GM19324 (cell line): ENCODE measurements at regions not wholly inside any gene's neighbourhood (a gene's known extent, or its start where the extent isn't known, plus 50 kb on each side); places are given as distances from the start of the nearest gene placed in this dataset.

Experiments
- ATAC-seq: cut with Tn5 transposase; IDR thresholded peaks from one replicate; pipeline ENCODE4 v1.9.1; 2021; ENCODE audit warnings: mild to moderate bottlenecking, moderate library complexity; ENCODE audit not compliant: unreplicated experiment, low FRiP score

- no peak for ATAC-seq
Measured at GRCh38 chr2:129273266-129274037, 706.0 kb upstream of the RAB6C start.

- no peak for ATAC-seq
Measured at GRCh38 chr2:129274038-129274415, 705.4 kb upstream of the RAB6C start.

GRCh38 chr2:129274918-129275317 lies 704.5 kb upstream of the RAB6C start:
- no peak for ATAC-seq

- no peak for ATAC-seq
Measured at GRCh38 chr2:129275706-129276105, 703.8 kb upstream of the RAB6C start.

DNA sequence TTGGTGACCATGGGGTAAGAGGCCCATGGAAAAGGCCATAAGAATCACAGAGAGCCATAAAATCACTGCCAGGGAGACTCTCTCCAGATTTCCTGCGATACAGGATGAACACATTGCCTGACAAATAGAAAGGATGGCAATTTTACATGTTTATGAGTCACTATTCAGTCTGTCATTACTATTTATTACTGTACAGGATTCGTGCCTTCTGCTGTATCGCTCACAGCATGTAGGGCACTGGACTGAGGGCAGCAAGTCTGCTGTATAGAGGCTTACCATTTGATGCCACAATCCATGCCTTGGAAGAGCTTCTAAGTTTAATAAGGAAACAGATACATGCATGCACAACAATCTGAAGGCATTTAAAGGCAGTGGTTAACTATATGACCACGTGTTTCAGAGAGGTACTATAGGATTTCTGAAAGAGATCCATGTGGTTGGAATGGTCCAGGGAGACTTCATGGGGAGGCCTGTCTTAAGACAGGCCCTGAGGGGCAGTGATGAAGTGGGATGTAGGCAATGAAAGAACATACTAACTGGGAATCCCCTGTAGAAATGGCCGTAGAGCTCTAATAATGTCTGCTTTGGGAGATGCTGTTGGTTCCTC lies 702.4 kb upstream of the RAB6C start:
- ATAC-seq = no peak

DNA sequence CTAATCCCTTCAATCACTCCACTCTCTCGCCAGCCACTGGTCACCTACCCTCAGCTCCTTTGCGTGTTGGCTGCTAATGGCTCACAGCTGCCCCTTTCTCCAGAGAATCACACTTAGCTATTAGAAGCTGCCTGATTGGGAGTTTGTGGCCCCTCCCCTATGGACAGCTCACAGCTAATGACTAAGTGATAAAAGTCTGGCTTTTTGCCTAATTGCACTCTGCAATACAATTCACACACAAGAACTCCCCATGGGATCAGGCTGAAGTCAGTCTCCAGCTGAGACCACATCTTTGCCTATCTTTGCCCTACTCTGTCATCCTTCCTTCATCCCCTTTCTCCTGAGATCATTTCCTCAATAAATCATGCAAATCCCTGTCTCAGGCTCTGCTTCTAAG lies 701.9 kb upstream of the RAB6C start:
- ATAC-seq = no peak

DNA sequence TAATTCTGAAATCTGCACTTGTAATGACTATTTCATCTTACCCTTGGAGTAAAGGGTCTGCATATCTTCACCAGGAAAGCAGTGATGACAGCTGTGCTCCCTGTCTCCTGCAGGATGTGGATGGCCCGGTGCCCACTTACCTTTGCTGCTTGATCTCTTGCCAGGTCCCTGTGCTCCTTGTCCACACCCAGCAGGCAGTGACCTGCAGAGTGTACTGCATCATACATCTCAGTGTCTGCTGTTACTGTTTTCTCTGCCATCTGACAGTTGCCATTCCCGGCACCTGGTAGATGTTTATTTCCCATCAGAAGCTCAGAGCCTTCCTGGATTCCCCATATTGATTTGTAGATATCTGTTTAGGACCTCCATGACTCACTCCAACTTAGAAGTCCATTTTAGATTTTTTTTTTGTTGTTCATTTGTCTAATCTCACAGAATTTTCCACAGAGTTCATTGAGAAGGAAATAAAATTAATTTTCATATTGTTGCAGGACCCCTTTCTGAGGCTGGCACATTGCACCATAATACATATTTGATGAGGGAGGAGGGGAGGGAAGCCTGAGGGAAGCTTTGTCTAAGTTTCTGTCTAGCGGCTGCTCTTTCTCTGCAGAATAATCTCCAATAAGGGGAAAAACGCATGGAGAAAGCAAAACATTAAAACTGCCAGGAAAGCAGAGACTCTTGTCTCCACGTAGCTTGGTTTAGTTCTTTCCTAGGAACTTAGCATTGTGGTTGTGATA lies 697.5 kb upstream of the RAB6C start:
- ATAC-seq = no peak

- ATAC-seq = no peak
Measured at GRCh38 chr2:129285012-129285411, 694.5 kb upstream of the RAB6C start.

- ATAC-seq = no peak
Measured at GRCh38 chr2:129293326-129293725, 686.1 kb upstream of the RAB6C start.

DNA sequence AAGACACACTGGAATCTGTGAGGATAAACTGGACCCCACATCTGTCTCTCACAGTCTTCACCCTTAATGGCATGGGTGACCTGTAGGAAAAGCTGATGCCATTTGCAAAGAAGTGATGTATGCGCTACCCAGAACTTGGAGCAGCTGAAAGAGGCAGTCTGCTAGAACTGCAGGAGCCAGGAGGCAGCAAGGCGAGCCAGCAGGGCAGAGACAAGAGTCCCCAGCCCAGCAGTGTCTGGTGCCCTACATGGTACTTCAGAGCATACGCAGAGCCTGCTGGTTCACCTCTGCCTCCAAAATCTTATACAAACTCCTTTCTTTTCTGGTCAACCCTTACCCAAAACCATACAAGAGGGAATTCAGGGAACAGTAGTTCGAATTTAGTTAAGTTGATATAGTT lies 683.1 kb upstream of the RAB6C start:
- ATAC-seq = no peak

- no peak for ATAC-seq
Measured at GRCh38 chr2:129296806-129297205, 682.7 kb upstream of the RAB6C start.

- ATAC-seq = no peak
Measured at GRCh38 chr2:129297430-129297829, 682.0 kb upstream of the RAB6C start.

- no peak for ATAC-seq
Measured at GRCh38 chr2:129299338-129299737, 680.1 kb upstream of the RAB6C start.

DNA sequence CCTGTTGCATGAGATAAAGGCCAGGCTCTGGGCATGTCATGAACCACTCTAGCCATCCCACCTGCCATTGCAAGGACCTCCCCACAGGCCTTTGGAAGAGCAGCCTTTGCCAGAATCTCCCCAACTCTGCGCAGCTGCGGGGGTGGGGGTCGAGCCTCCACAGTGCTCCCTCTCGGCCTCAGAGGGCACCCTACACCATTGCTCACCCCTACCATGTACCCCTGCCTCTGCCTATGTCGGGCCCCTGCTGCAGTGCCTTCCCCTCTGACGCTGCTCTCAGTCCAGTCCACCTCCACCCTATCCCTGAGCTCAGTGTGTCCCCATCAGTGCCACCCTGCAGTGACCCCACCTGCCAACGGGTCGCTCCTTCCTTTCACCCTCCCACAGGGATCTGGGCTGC lies 679.7 kb upstream of the RAB6C start:
- no peak for ATAC-seq

DNA sequence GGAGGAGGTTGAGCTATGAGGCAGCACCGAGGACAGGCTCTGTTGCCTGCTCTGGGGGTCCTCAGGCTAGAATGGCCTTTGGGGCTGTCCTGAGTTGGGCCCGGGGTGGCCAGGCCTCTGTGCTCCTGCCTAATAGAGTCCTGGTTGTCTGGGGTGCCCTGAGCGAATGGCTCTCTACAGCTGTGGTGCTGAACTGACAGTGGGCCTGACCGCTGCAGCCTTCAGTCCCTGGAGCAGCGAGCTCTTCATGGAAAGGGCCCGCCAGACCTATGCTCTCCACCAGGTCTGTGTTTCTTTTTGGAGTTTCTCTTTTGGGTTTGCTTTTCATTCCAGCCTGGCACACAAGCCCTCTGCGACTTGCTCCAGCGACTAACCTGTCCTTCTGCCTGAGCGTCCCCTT lies 679.0 kb upstream of the RAB6C start:
- ATAC-seq = no peak

DNA sequence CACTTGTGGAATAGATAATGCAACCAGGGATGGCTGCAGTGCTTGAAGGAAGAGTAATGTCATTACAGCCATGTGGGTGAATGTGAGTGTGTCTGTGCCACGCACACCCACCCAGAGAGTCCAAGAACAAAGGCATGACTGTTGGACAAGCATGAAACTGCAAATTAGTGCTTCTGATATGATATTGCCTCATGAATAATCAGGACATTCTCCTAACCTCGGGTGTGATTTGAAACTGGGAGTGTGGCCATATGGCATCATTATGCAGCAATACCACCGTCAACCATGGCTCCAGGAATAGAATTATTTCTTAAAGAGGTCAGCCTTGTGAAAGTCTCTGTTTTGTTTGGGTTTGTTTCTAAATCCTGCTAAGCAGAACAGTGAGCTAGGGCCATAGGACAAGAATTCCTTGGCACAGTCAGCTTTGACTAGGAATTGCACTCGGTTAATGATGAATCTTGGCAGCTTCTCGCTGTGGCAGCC lies 678.0 kb upstream of the RAB6C start:
- no peak for ATAC-seq

DNA sequence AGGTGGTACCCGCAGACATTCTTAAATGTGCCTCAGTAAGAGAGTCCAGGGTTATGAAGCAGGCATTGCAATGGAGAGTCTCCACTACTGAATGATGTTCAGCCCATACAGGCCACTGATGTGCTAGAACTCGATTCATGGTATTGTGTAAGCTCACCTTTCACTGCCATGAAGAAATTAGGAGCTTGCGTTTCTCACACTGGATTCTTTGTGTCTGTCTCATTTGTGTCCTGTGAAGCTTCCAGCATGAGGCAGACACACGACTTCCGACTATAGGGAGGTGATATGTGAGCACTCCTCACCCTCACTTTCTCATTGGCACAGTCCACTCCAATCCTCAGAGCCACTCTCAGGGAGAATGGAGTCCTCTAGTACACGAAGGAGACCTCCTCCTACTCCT lies 677.4 kb upstream of the RAB6C start:
- no peak for ATAC-seq

DNA sequence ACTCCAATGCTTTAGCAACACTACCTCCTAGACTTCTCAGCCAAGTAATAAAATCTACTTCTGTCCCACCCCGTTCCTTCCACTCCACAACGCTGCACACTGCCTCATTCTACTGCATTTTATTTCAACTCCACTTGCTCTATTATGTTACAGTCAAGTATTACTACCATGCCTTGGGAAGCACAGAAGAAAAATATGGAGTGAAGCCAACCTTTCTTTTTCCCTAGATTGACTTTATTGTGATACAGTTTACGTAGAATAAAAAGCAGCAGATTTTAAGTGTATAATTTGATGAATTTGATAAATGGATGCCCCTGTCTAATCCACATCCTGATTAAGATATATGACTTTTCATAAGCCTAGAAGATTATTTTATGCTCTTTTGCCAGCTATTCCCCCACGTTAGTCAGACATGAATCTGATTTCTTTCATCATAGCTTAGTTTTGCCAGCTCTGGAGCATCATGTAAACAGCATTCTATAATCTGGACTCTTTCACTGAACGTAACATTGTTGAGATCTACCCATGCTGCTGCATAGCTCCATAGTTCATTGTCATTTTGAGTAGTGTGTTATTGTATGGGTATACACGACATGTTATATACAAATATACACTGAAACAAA lies 676.8 kb upstream of the RAB6C start:
- no peak for ATAC-seq

DNA sequence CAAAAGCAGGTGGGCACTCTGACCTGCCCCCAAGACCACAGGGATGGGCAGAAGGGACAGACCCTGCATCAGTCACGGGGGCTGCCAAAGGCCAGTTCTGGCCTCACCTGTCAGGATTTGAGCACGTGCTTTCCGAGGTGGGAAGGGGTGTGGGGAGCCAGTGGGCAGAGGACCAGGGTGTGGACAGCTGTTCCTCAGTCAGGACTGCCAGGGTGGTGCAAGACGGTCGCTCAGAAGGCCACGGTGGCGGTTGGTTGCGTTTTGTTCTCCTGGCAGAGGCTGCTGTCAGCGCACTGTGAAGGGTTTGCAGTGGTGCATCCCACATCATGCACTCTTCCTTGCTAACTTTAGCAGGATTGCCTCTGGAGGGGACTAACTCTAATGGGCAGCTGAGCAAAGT lies 665.3 kb upstream of the RAB6C start:
- ATAC-seq = no peak

DNA sequence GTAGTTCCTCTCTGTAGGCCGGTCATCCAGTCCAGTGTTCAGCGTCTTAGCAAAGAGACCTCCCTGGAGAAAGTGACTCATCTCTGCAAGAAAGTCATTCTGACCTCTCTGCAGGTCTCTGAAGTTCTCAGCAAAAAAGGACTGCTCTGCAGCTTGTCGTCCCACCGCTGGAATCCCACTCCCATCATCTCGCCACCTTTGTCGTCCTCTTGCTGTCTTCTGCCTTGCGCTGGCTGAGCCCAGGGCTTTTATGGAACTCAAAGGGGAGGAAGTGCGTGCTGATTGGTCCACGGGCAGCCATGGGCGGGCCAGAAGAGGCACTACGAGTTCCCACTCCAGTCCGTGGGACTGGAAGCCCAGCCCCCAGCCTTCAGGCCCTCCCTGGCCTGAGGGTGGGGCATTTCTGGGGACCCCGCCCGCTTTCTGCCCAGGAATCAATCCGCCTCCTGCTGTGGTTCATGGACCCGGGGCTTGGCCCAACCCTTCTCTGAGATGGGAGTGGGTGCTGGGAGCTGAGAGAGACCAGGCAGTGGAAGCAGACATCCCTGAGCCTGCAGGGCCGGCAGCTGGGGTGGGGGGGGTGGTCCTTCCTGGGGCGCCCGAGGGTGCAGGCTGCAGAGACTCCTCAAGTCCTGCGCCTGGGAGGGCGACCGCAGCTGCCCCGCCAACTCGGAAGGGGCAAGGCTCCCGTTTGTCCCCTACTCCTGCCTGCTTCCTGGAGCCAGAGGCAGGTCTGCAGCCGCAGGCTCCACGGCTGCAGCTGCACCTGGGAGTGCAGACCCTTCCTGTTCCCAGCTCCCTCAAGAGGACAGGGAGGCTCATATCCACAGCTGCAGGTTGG lies 660.7 kb upstream of the RAB6C start:
- ATAC-seq = no peak

DNA sequence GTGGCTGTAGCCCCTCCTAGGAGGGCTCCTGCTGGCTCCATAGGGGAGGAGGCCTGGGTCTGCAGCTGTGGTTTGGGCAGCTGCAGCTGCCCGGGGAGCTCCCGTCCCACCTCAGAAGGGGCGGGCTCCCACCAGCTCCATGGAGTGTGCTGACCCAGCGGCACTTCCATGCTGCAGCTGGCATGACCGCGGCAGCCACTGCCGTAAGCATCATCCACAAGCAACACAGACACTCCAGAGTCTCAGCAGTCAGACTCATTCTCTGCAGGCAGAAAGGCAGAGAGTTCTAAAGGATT lies 660.1 kb upstream of the RAB6C start:
- ATAC-seq = no peak
